NCI-H2196 (cell line): ENCODE measurements at regions not wholly inside any gene's neighbourhood (a gene's known extent, or its start where the extent isn't known, plus 50 kb on each side); places are given as distances from the start of the nearest gene placed in this dataset.
"Not testable (repeated sequence)": the region's sequence is repeated elsewhere in the genome, so short reads cannot be mapped to it uniquely, and the experiment has no call there.

Experiments
- DNase-seq: peaks from one replicate; lab custom pipeline; 2025; ENCODE audit not compliant: unreplicated experiment; lab: John Stamatoyannopoulos, UW

- no peak for DNase-seq
Measured at GRCh38 chr11:79507706-79508105, 66.9 kb upstream of the TENM4 start.

GRCh38 chr11:79506734-79507344 is 66.0 kb upstream of the TENM4 start:
- DNase-seq = no peak

- no peak for DNase-seq
Measured at GRCh38 chr11:79506124-79506523, 65.3 kb upstream of the TENM4 start.

GRCh38 chr11:79503028-79503427 is 62.2 kb upstream of the TENM4 start:
- DNase-seq = no peak

GRCh38 chr11:79501707-79502106 is 60.9 kb upstream of the TENM4 start:
- no peak for DNase-seq

- not testable (repeated sequence) for DNase-seq
Measured at GRCh38 chr11:79499929-79500328, 59.1 kb upstream of the TENM4 start.

GRCh38 chr11:79498667-79499066 is 57.8 kb upstream of the TENM4 start:
- DNase-seq = no peak

GRCh38 chr11:79493555-79494171 is 52.8 kb upstream of the TENM4 start:
- DNase-seq = peak; percentile 69

- no peak for DNase-seq
Measured at GRCh38 chr11:79492008-79492407, 51.2 kb upstream of the TENM4 start.
